ENCODE measurements at regions not wholly inside any gene's neighbourhood (a gene's known extent, or its start where the extent isn't known, plus 50 kb on each side); places are given as distances from the start of the nearest gene placed in this dataset.
A peak's percentile ranks its signal among the peaks of the same experiment; 100 is the strongest.

DNA sequence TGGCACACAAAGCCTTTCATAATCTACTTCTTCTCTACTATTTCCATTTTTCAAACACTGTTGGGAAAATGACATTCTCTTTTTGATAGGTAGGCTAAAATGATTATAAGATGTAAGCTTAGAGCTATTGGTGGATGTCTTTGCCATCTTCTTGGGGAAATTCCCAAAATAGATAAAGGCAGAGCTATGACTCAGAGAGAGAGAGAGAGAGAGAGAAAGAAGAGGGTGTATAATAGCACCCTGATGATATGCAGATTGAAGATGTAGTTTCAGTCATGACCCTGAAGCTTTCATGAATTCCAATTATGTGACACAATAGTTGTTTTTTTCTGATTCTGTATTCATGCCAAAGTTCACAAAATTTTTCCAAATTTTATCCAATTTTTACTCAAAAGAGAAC, 529.1 kb downstream of the HS3ST4 start:
- ChIA-PET POLR2A (interaction anchor here (0.6 kb wide), 1 partner anchor 68 kb away, joined by 5 read pairs; no protein-coding TSS in a partner anchor), CTCF (no interaction called here)
- DNase-seq (ENCODE audit: low spot score) (no peak), ATAC-seq (peak; percentile 46; the same call in 1 of the 2 replicates)
- H3K9me3 Mint-ChIP-seq = peaks cover 4% of the 10 kb centered on the region
- peak overlapping the region; percentile 13 for H3K4me3 Mint-ChIP-seq
- H3K36me3 Mint-ChIP-seq = no peaks in the 10 kb centered on the region
- no peaks in the 10 kb centered on the region for H3K27me3 Mint-ChIP-seq (ENCODE audit: low read depth)
- TF ChIP-seq, protein P1, sequence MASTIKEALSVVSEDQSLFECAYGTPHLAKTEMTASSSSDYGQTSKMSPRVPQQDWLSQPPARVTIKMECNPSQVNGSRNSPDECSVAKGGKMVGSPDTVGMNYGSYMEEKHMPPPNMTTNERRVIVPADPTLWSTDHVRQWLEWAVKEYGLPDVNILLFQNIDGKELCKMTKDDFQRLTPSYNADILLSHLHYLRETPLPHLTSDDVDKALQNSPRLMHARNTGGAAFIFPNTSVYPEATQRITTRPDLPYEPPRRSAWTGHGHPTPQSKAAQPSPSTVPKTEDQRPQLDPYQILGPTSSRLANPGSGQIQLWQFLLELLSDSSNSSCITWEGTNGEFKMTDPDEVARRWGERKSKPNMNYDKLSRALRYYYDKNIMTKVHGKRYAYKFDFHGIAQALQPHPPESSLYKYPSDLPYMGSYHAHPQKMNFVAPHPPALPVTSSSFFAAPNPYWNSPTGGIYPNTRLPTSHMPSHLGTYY (CRISPR knock-in tag; IDR thresholded peaks at IDR 0.05) = no peak
- TF ChIP-seq GTF2I (CRISPR knock-in tag; conservative IDR thresholded peaks at IDR 0.05) (no peak), ZBTB21 (CRISPR knock-in tag; IDR thresholded peaks at IDR 0.05; ENCODE audit: borderline replicate concordance) (no peak), FOXK1 (CRISPR knock-in tag; IDR thresholded peaks at IDR 0.05) (no peak), ZNF416 (CRISPR knock-in tag; IDR thresholded peaks at IDR 0.05) (no peak), IRF2 (CRISPR knock-in tag; IDR thresholded peaks at IDR 0.05; ENCODE audit: borderline replicate concordance, low read depth) (no peak), SOX15 (CRISPR knock-in tag; IDR thresholded peaks at IDR 0.05) (no peak), NFE2L1 (CRISPR knock-in tag; IDR thresholded peaks at IDR 0.05) (no peak), MXD4 (CRISPR knock-in tag; IDR thresholded peaks at IDR 0.05; ENCODE audit: borderline replicate concordance) (no peak), FOXJ3 (CRISPR knock-in tag; IDR thresholded peaks at IDR 0.05; ENCODE audit: borderline replicate concordance) (no peak), ETV6 (CRISPR knock-in tag; IDR thresholded peaks at IDR 0.05) (no peak)
- TF ChIP-seq, protein P2, sequence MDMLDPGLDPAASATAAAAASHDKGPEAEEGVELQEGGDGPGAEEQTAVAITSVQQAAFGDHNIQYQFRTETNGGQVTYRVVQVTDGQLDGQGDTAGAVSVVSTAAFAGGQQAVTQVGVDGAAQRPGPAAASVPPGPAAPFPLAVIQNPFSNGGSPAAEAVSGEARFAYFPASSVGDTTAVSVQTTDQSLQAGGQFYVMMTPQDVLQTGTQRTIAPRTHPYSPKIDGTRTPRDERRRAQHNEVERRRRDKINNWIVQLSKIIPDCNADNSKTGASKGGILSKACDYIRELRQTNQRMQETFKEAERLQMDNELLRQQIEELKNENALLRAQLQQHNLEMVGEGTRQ (CRISPR knock-in tag; IDR thresholded peaks at IDR 0.05) = no peak
- TF ChIP-seq, protein P3, sequence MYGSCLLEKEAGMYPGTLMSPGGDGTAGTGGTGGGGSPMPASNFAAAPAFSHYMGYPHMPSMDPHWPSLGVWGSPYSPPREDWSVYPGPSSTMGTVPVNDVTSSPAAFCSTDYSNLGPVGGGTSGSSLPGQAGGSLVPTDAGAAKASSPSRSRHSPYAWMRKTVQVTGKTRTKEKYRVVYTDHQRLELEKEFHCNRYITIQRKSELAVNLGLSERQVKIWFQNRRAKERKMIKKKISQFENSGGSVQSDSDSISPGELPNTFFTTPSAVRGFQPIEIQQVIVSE (CRISPR knock-in tag; IDR thresholded peaks at IDR 0.05; ENCODE audit: borderline replicate concordance) = no peak
- H3K27ac Mint-ChIP-seq = peak overlapping the region; percentile 95
- peaks cover 65% of the 10 kb centered on the region for H3K4me1 Mint-ChIP-seq

DNA sequence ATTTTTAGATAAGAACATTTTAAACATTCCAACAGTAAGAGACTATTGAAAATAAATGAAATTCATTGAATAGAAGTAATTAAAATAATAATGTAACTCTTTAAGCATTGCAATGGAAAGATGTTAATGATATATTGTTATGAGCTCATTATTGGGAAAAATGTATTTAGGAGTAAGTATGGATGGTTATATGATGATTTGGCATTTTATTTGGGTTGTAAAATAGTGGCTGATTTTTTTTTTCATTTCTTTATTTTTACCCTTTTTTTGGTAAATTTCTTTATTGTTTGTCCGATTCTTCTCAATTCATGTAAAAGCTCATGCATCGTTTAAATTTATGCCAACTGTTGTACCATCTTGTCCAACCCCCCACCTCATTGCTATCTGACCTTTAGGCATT, 539.9 kb downstream of the HS3ST4 start:
- Mint-ChIP-seq H3K4me1 (peaks cover 6% of the 10 kb centered on the region), H3K27ac (no peak overlapping the region), H3K4me3 (no peak overlapping the region), H3K9me3 (no peaks in the 10 kb centered on the region), H3K36me3 (no peaks in the 10 kb centered on the region), H3K27me3 (ENCODE audit: low read depth) (no peaks in the 10 kb centered on the region)
- CTCF ChIA-PET = no interaction called here
- POLR2A ChIA-PET = no interaction called here
- DNase-seq (ENCODE audit: low spot score) (no peak), ATAC-seq (no peak)
- no peak for TF ChIP-seq JUN (CRISPR knock-in tag; IDR thresholded peaks at IDR 0.05)
- no peak for TF ChIP-seq ZNF263 (CRISPR knock-in tag; IDR thresholded peaks at IDR 0.05; ENCODE audit: low read depth)
- TF ChIP-seq ZNF416 (CRISPR knock-in tag; IDR thresholded peaks at IDR 0.05) = no peak
- no peak for TF ChIP-seq CBFB (CRISPR knock-in tag; IDR thresholded peaks at IDR 0.05; ENCODE audit: low read depth)
- TF ChIP-seq ZNF219 (CRISPR knock-in tag; IDR thresholded peaks at IDR 0.05; ENCODE audit: borderline replicate concordance) = no peak
- TF ChIP-seq, protein P4, sequence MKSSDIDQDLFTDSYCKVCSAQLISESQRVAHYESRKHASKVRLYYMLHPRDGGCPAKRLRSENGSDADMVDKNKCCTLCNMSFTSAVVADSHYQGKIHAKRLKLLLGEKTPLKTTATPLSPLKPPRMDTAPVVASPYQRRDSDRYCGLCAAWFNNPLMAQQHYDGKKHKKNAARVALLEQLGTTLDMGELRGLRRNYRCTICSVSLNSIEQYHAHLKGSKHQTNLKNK (CRISPR knock-in tag; IDR thresholded peaks at IDR 0.05) = no peak
- TF ChIP-seq SOX15 (CRISPR knock-in tag; IDR thresholded peaks at IDR 0.05) = no peak
- TF ChIP-seq, protein P5, sequence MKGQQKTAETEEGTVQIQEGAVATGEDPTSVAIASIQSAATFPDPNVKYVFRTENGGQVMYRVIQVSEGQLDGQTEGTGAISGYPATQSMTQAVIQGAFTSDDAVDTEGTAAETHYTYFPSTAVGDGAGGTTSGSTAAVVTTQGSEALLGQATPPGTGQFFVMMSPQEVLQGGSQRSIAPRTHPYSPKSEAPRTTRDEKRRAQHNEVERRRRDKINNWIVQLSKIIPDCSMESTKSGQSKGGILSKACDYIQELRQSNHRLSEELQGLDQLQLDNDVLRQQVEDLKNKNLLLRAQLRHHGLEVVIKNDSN (CRISPR knock-in tag; IDR thresholded peaks at IDR 0.05) = no peak
- TF ChIP-seq, protein P6, sequence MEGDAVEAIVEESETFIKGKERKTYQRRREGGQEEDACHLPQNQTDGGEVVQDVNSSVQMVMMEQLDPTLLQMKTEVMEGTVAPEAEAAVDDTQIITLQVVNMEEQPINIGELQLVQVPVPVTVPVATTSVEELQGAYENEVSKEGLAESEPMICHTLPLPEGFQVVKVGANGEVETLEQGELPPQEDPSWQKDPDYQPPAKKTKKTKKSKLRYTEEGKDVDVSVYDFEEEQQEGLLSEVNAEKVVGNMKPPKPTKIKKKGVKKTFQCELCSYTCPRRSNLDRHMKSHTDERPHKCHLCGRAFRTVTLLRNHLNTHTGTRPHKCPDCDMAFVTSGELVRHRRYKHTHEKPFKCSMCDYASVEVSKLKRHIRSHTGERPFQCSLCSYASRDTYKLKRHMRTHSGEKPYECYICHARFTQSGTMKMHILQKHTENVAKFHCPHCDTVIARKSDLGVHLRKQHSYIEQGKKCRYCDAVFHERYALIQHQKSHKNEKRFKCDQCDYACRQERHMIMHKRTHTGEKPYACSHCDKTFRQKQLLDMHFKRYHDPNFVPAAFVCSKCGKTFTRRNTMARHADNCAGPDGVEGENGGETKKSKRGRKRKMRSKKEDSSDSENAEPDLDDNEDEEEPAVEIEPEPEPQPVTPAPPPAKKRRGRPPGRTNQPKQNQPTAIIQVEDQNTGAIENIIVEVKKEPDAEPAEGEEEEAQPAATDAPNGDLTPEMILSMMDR (IDR thresholded peaks at IDR 0.05) = no peak
- no peak for TF ChIP-seq RORB (CRISPR knock-in tag; IDR thresholded peaks at IDR 0.05)
- no peak for TF ChIP-seq SP1 (CRISPR knock-in tag; conservative IDR thresholded peaks at IDR 0.05)
